LNCAP (cell line): ENCODE measurements at regions not wholly inside any gene's neighbourhood (a gene's known extent, or its start where the extent isn't known, plus 50 kb on each side); places are given as distances from the start of the nearest gene placed in this dataset.

Experiments
- CTCF ChIP-seq: fragments of 450-650 bp; IDR thresholded peaks from 2 replicates; pipeline ENCODE4 v1.5.1; 2017; ENCODE audit warnings: mild to moderate bottlenecking

DNA sequence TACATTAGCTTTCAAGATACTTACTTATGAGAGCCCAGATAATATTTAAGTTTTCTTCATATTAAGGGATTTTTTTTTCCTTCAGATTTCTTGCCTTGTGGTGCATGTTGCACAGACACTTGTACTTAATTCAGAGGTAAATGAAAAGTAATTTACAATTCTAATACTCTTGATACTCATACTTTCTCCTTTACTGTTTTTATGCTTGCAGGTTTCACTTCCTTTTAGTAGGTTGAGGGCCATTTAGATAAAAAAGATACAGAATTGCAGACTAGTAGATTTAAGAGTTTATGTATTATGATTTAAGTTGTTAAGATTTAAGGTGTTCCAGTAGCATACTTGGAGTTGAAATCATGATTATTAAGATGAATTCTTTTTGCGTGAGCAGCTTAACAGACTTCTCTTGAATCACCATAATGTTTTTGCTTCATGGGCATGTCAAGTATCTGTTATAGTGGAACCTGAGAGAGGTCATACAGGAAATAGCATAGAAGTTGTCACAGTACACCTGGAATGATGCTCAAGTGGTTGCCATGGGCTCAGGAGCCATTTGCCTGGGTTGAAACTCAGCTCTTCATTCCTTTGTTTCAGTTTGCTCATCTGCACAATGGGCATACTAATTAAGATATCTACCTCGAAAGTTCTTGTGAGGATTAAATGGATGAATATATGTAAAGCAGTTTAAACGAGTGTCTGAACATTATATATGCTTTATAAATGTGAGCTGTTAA, 174.8 kb upstream of the PRPS1L1 start:
- no peak for TF ChIP-seq CTCF

DNA sequence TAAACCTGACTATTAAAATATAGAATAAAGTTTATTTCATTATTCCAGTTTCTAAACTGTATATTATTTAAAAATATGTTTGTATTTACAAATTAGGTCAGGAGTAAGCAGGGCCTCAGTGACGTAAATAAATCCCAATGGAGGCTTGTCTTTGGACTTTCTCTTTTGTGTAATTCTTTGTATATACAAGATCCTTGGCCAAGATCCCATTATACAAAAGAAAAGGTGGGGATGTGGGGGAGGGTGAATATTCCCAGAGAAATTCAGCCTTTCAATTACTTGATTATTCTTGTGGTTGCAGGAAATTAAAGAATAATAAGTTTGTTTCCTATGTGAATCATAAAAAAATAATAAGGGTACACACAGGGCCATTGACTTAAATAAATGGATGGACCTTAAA, 178.7 kb upstream of the PRPS1L1 start:
- no peak for TF ChIP-seq CTCF

DNA sequence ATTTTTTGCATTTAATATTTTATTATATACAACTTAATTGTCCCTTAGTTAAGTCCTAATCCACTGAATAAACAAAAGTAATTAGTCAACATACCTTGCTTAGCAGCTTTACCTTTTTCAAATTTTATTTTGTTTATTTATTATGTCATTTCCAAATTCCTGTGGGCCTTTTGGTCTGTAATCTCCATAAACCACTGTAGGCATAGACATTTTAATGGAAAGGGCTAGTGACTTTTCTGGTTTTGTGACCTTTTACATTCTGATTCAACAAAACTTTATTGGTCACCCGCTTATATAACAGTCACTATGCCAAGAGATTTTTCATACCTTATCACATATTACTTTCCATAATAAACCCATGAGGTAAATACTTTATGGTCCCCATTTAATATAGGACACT, 181.3 kb upstream of the PRPS1L1 start:
- no peak for TF ChIP-seq CTCF

DNA sequence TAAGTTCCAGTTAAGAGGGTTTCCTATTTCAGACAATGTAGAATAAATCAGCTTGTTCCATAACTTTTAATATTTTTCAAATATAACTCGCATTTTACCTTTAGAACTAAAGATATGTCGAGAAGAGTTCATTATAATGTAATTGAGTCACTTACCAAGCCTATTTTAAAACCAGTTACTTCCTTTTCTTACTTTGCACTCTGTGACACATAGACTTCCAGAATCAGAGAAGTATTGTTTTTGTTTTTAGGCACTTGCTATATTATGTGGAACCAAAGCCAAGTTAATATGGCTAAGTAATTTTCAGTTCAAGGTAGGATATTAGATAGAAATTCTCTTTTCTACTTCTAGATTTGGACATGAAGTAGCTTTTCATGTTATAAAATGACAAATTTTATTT, 182.7 kb upstream of the PRPS1L1 start:
- TF ChIP-seq CTCF, result no peak

- TF ChIP-seq CTCF, result no peak
Measured at GRCh38 chr7:18210788-18211187, 183.1 kb upstream of the PRPS1L1 start.

GRCh38 chr7:18212308-18212707, 184.7 kb upstream of the PRPS1L1 start:
- no peak for TF ChIP-seq CTCF

- no peak for TF ChIP-seq CTCF
Measured at GRCh38 chr7:18212758-18213157, 185.1 kb upstream of the PRPS1L1 start.

DNA sequence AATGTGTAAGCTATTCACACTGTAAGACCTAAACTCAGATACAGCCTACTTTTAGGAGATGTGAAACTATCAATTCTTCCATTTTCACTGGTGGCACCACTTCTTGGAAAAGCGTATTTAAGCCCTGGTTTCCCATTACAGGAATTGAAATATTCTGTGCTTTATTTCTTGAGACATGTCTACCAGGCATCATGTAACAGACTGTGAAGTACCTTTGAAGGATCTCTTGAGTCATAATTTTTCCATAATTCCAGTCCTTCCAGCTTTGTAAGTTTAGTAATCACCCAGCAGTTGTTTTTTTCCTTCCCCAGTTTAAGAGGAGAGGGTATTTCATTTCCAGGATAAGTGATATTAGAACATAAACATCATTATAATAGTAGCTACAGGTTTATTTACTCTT, 186.0 kb upstream of the PRPS1L1 start:
- TF ChIP-seq CTCF, result no peak
